HL-60/S4 treated with phorbol 12-myristate 13-acetate at 8.2 ng/mL for 4 days and 3 days (cell line): ENCODE measurements at regions not wholly inside any gene's neighbourhood (a gene's known extent, or its start where the extent isn't known, plus 50 kb on each side); places are given as distances from the start of the nearest gene placed in this dataset.
"Not testable (repeated sequence)": the region's sequence is repeated elsewhere in the genome, so short reads cannot be mapped to it uniquely, and the experiment has no call there.

ENCODE experiments used
- in situ Hi-C: fragments of 300-500 bp; cut with MboI; formaldehyde crosslinking; loops from 2 replicates; pipeline ENCODE4 v1.15.0; 2022; ENCODE audit warnings: low sequenced_read_pairs

GRCh38 chr9:90162819-90163218 is 479.8 kb downstream of the DIRAS2 start:
- in situ Hi-C loops: no loop called here

- in situ Hi-C loops: no loop called here
Observed at GRCh38 chr9:90165281-90165680, 477.3 kb downstream of the DIRAS2 start.

- in situ Hi-C loops: not testable (repeated sequence)
Observed at GRCh38 chr9:90166374-90166773, 476.2 kb downstream of the DIRAS2 start.

- in situ Hi-C loops: no loop called here
Observed at GRCh38 chr9:90167914-90168313, 474.7 kb downstream of the DIRAS2 start.

- in situ Hi-C loops: no loop called here
Observed at GRCh38 chr9:90169490-90169889, 473.1 kb downstream of the DIRAS2 start.

- in situ Hi-C loops: not testable (repeated sequence)
Observed at GRCh38 chr9:90173935-90174334, 468.7 kb downstream of the DIRAS2 start.

- in situ Hi-C loops: not testable (repeated sequence)
Observed at GRCh38 chr9:90174346-90174745, 468.3 kb downstream of the DIRAS2 start.

GRCh38 chr9:90175257-90175656 is 467.4 kb downstream of the DIRAS2 start:
- in situ Hi-C loops: no loop called here

- in situ Hi-C loops: no loop called here
Observed at GRCh38 chr9:90175865-90176264, 466.8 kb downstream of the DIRAS2 start.

GRCh38 chr9:90176901-90177300 is 465.7 kb downstream of the DIRAS2 start:
- in situ Hi-C loops: no loop called here

GRCh38 chr9:90180381-90180780 is 462.2 kb downstream of the DIRAS2 start:
- in situ Hi-C loops: no loop called here

GRCh38 chr9:90188656-90189055 is 454.0 kb downstream of the DIRAS2 start:
- in situ Hi-C loops: no loop called here

GRCh38 chr9:90189306-90189705 is 453.3 kb downstream of the DIRAS2 start:
- in situ Hi-C loops: no loop called here

- in situ Hi-C loops: not testable (repeated sequence)
Observed at GRCh38 chr9:90192465-90192864, 450.2 kb downstream of the DIRAS2 start.

- in situ Hi-C loops: no loop called here
Observed at GRCh38 chr9:90198956-90199355, 443.7 kb downstream of the DIRAS2 start.

GRCh38 chr9:90201766-90202165 is 440.9 kb downstream of the DIRAS2 start:
- in situ Hi-C loops: no loop called here

- in situ Hi-C loops: no loop called here
Observed at GRCh38 chr9:90204128-90204831, 438.3 kb downstream of the DIRAS2 start.

GRCh38 chr9:90213045-90213444 is 429.6 kb downstream of the DIRAS2 start:
- in situ Hi-C loops: not testable (repeated sequence)

GRCh38 chr9:90219548-90220118 is 423.0 kb downstream of the DIRAS2 start:
- in situ Hi-C loops: no loop called here

GRCh38 chr9:90221899-90222298 is 420.7 kb downstream of the DIRAS2 start:
- in situ Hi-C loops: not testable (repeated sequence)

- in situ Hi-C loops: not testable (repeated sequence)
Observed at GRCh38 chr9:90226839-90227338, 415.7 kb downstream of the DIRAS2 start.

GRCh38 chr9:90233081-90233480 is 409.5 kb downstream of the DIRAS2 start:
- in situ Hi-C loops: not testable (repeated sequence)
